KMS-11 (cell line): ENCODE measurements at regions not wholly inside any gene's neighbourhood (a gene's known extent, or its start where the extent isn't known, plus 50 kb on each side); places are given as distances from the start of the nearest gene placed in this dataset.

Source experiments
- H2AFZ ChIP-seq: fragments of 200-600 bp; sonication (generic); 2 replicates; pipeline ENCODE4 v1.6.1; 2016; ENCODE audit warnings: antibody characterized with exemption, mixed run types, low read depth
- H3K27ac ChIP-seq: fragments of 200-600 bp; sonication (generic); 2 replicates; pipeline ENCODE4 v1.6.1; 2016; ENCODE audit warnings: mild to moderate bottlenecking, mixed run types
- H3K27me3 ChIP-seq: fragments of 200-600 bp; sonication (generic); 2 replicates; pipeline ENCODE4 v1.6.1; 2017; ENCODE audit warnings: mild to moderate bottlenecking, low read depth, mixed run types, moderate library complexity; ENCODE audit not compliant: insufficient read depth
- H3K36me3 ChIP-seq: fragments of 200-600 bp; sonication (generic); 2 replicates; pipeline ENCODE4 v1.6.1; 2017; ENCODE audit warnings: mild to moderate bottlenecking, mixed run types; ENCODE audit not compliant: insufficient read depth
- H3K4me1 ChIP-seq: fragments of 200-600 bp; sonication (generic); 2 replicates; pipeline ENCODE4 v1.6.1; 2016; ENCODE audit warnings: mild to moderate bottlenecking, low read depth, mixed run types; ENCODE audit not compliant: poor library complexity, severe bottlenecking
- H3K4me2 ChIP-seq: fragments of 200-600 bp; sonication (generic); 2 replicates; pipeline ENCODE4 v1.7.0; 2016; ENCODE audit warnings: mild to moderate bottlenecking, mixed run types
- H3K4me3 ChIP-seq: fragments of 200-600 bp; sonication (generic); IDR thresholded peaks from 2 replicates; pipeline ENCODE4 v1.6.1; 2017; ENCODE audit warnings: low read depth, low read length, mixed read lengths; ENCODE audit not compliant: insufficient read depth
- H3K79me2 ChIP-seq: fragments of 200-600 bp; sonication (generic); 2 replicates; pipeline ENCODE4 v1.6.1; 2016; ENCODE audit warnings: low read depth, mixed run types; ENCODE audit not compliant: insufficient read depth
- H3K9ac ChIP-seq: fragments of 200-600 bp; sonication (generic); 2 replicates; pipeline ENCODE4 v1.6.1; 2016; ENCODE audit warnings: mild to moderate bottlenecking, mixed run types
- H4K20me1 ChIP-seq: fragments of 200-600 bp; sonication (generic); 2 replicates; pipeline ENCODE4 v1.6.1; 2016; ENCODE audit warnings: mild to moderate bottlenecking, mixed run types; ENCODE audit not compliant: insufficient read depth
- CTCF ChIP-seq: fragments of 200-600 bp; sonication (generic); conservative IDR thresholded peaks from 2 replicates; pipeline ENCODE4 v1.6.1; 2017; ENCODE audit warnings: low read depth, mild to moderate bottlenecking, antibody characterized with exemption, low read length, moderate library complexity, mixed read lengths

DNA sequence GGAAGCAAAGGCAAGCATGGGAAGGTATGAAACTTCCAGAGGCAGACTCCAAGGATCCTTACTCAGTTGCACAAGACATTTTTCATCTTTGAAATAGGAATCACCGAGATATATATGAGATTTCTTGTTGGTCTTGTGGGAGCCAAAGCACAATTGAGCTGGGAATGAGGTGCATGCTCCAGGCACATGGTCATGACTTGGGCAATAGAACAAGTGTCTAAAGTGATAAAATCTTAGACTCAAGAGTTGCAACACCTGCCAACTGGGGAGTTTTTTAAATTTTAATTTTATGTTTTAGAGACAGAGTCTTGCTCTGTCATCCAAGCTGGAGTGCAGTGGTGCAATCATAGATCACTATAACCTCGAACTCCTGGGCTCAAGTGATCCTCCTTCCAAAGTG lies 169.5 kb upstream of the ADCY1 start:
- no peaks in the 10 kb centered on the region for H3K36me3 ChIP-seq
- H3K4me2 ChIP-seq, result peak overlapping the region; percentile 50
- no peaks in the 10 kb centered on the region for H3K27me3 ChIP-seq
- H3K4me1 ChIP-seq, result peaks cover 100% of the 10 kb centered on the region
- TF ChIP-seq CTCF, result no peak
- H3K4me3 ChIP-seq, result no peak overlapping the region
- no peak overlapping the region for H2AFZ ChIP-seq
- no peaks in the 10 kb centered on the region for H4K20me1 ChIP-seq
- H3K9ac ChIP-seq, result no peak overlapping the region
- no peaks in the 10 kb centered on the region for H3K79me2 ChIP-seq
- peak overlapping the region; percentile 73; the same call in 1 of the 2 replicates for H3K27ac ChIP-seq

DNA sequence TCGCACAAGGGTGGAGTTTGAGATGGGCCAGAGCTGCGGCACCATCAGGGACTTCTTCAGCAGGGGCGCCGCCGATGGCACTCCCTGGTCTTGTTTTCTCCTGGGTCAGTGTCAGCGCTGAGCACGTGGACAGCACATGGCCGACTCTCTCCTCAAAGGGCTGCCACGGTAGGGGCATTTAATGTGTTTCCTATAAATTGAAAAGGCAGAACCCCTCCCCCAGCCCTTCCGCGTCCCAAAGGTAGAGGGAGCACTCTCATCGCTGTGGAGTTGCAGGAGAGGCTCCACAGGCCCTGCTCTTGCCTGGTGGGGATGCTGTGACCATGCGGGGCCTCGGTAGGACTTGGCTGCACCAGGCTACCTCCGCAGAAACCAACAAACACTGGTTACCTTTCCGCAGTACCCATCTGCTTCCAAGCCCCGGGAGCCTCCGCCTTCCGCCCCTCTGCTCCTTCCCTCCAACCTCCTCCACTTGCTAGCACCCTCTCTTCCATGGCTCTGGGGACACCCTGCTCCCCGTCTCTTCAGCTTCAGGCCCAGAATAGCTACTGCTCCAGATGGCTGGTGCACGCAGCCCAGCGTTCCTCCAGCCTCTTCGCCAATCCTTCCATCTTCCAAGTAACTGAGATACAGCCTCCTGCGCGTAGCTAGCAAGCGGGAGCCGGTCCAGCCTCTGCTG lies 166.3 kb upstream of the ADCY1 start:
- Histone ChIP-seq H3K27me3 (no peaks in the 10 kb centered on the region), H3K27ac (no peak overlapping the region; the same call in 1 of the 2 replicates), H3K4me2 (peak overlapping the region; percentile 82; the same call in 1 of the 2 replicates), H3K9ac (no peak overlapping the region), H3K79me2 (no peaks in the 10 kb centered on the region), H4K20me1 (no peaks in the 10 kb centered on the region), H2AFZ (no peak overlapping the region), H3K36me3 (no peaks in the 10 kb centered on the region), H3K4me3 (no peak overlapping the region), H3K4me1 (peaks cover 93% of the 10 kb centered on the region)
- TF ChIP-seq CTCF, result no peak

DNA sequence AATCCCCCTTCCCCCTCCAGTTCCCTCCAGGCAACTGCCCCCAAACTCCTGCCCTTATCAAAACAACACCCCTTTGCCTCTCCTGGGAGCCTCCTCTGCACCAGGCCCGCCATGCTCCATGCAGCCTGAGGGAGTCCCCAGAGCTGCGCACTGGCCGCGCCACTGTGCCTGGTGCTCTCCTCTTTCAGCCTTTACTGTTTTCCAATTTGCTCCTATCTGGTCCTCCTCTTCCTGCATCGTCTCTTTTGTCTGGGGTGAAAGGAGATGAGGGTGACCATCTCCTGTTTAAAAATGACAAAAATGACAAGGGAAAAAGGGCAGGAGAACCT lies 165.8 kb upstream of the ADCY1 start:
- no peak overlapping the region for H2AFZ ChIP-seq
- H3K9ac ChIP-seq, result no peak overlapping the region
- peak overlapping the region; percentile 94; the same call in 1 of the 2 replicates for H3K27ac ChIP-seq
- H3K4me3 ChIP-seq, result no peak overlapping the region
- H3K79me2 ChIP-seq, result no peaks in the 10 kb centered on the region
- no peaks in the 10 kb centered on the region for H3K27me3 ChIP-seq
- no peak for TF ChIP-seq CTCF
- peak overlapping the region; percentile 82; the same call in 1 of the 2 replicates for H3K4me2 ChIP-seq
- no peaks in the 10 kb centered on the region for H3K36me3 ChIP-seq
- no peaks in the 10 kb centered on the region for H4K20me1 ChIP-seq
- H3K4me1 ChIP-seq, result peaks cover 88% of the 10 kb centered on the region

DNA sequence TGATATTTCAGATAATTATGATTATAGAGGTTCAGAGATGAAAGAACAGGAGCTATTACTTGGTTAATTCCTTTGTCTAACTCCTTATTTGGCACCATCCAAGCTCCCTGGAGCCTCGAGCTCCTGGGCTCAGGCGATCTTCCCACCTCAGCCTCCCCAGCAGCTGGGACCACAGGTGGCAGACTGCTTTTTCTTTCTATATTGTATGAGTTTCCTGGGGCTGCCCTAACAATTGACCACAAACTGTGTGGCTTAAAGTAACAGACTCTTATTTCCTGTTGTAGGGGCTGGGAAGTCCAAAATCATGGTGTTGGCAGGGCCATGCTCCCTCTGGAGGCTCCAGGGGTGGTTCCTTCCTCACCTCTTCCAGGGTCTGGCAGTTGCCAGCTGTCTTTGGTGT lies 163.3 kb upstream of the ADCY1 start:
- Histone ChIP-seq H3K27ac (peak overlapping the region; percentile 94), H3K9ac (0 out of 2 replicates have a peak overlapping the region, but pooled peaks have one; percentile 56), H3K4me3 (no peak overlapping the region), H3K27me3 (no peaks in the 10 kb centered on the region), H4K20me1 (no peaks in the 10 kb centered on the region), H3K36me3 (no peaks in the 10 kb centered on the region), H3K4me2 (no peak overlapping the region; the same call in 1 of the 2 replicates), H3K4me1 (peaks cover 68% of the 10 kb centered on the region), H3K79me2 (no peaks in the 10 kb centered on the region), H2AFZ (0 out of 2 replicates have a peak overlapping the region, but pooled peaks have one; percentile 9)
- TF ChIP-seq CTCF, result no peak
